Adrenal gland (tissue), 9 donors: ENCODE measurements at regions not wholly inside any gene's neighbourhood (a gene's known extent, or its start where the extent isn't known, plus 50 kb on each side); places are given as distances from the start of the nearest gene placed in this dataset.

Source experiments
- DNase-seq, 7 donors: peaks; one replicate each; pipeline ENCODE4 v3.0.0-alpha.2; 2019 to 2020
- H3K27ac ChIP-seq, 5 donors: fragments of 200-600 bp; sonication (generic) in 4 of 5; 1 replicate in 3 of 5; 2 replicates in 2 of 5; pipeline versions ENCODE4 v1.5.1 to v1.8.0; 2016 to 2020; ENCODE audit warnings: mild to moderate bottlenecking in 1 of 5
- H3K27me3 ChIP-seq: fragments of 200-600 bp; 2 replicates; pipeline ENCODE4 v1.8.0; 2021
- H3K36me3 ChIP-seq, 2 donors: fragments of 200-600 bp; replicated peaks in 1 of 2; 1 replicate in 1 of 2; 2 replicates in 1 of 2; pipeline versions ENCODE4 v1.5.1 to v1.8.0; 2018 to 2022
- H3K4me1 ChIP-seq, 2 donors: fragments of 200-600 bp; replicated peaks in 1 of 2; 1 replicate in 1 of 2; 2 replicates in 1 of 2; pipeline versions ENCODE4 v1.5.1 to v1.8.0; 2018 to 2021
- H3K4me3 ChIP-seq, 4 donors: fragments of 200-600 bp; sonication (generic) in 3 of 4; one replicate each; pipeline ENCODE4 v1.5.1; 2016 to 2018
- H3K9me3 ChIP-seq, 3 donors: fragments of 200-600 bp; sonication (generic) in 1 of 3; replicated peaks in 1 of 3; 1 replicate in 2 of 3; 2 replicates in 1 of 3; pipeline versions ENCODE4 v1.5.1 to v1.8.0; 2016 to 2021
- CTCF ChIP-seq, 6 experiments: fragments of 450-650 bp in 4 of 6; fragments of 200-600 bp in 2 of 6; sonication (generic) in 1 of 6; IDR thresholded peaks; 1 replicate in 5 of 6; 2 replicates in 1 of 6; pipeline versions ENCODE4 v1.5.1 to v1.8.0; 2016 to 2021; ENCODE audit warnings: antibody characterized with exemption in 6 of 6, mild to moderate bottlenecking in 2 of 6, moderate library complexity in 1 of 6
- POLR2A ChIP-seq, 2 donors: fragments of 450-650 bp; IDR thresholded peaks; one replicate each; pipeline ENCODE4 v1.6.1; 2017; ENCODE audit warnings: antibody characterized with exemption in 2 of 2, mild to moderate bottlenecking in 2 of 2, moderate library complexity in 1 of 2
- WGBS, 4 donors: extraction: QIAGEN DNeasy Blood & Tissue Kit in 2 of 4; methylation state at CpG; one replicate each; pipeline versions ENCODE4 v1.1.5 to v1.1.7; 2013 to 2017; 5-methylcytosine and 5-hydroxymethylcytosine counted together
- intact Hi-C, 2 donors: fragments of 100-400 bp; cut with DNase I; formaldehyde crosslinking; loops; one replicate each; pipeline versions ENCODE4 v1.14.1 to v1.15.0; 2022 to 2023
- donor health status: healthy with polysubstance abuse.
- donor health status: Bipolar disorder and iron deficiency.
- donor health status: DM: yes; HTN: yes; CAD: no.
- donor health status: DM: no; HTN: no; CAD: no.
- donor health status: DM: no; HTN: no; CAD: no.

- Histone ChIP-seq H3K4me3 (no peak overlapping the region), H3K4me1 (no peaks in the 10 kb centered on the region), H3K27ac (no peak overlapping the region), H3K36me3 (no peaks in the 10 kb centered on the region), H3K27me3 (no peaks in the 10 kb centered on the region), H3K9me3 (no peaks in the 10 kb centered on the region)
- WGBS, 4 donors: 78 to 91% (median 86%) methylated on average over 2 of the region's 2 CpGs
- DNase-seq: no peak
- no peak for TF ChIP-seq CTCF (IDR thresholded peaks at IDR 0.05)
- TF ChIP-seq POLR2A (IDR thresholded peaks at IDR 0.05): no peak
- intact Hi-C loops: no loop called here
Observed at GRCh38 chr11:16421826-16422225, 65.5 kb upstream of the SOX6 start.

- H3K27ac ChIP-seq: no peak overlapping the region
- WGBS, 4 donors: 82 to 90% (median 86%) methylated on average over 5 of the region's 5 CpGs
- no peaks in the 10 kb centered on the region for H3K4me1 ChIP-seq
- DNase-seq: no peak
- intact Hi-C loops: no loop called here
- H3K9me3 ChIP-seq: no peaks in the 10 kb centered on the region
- no peak overlapping the region for H3K4me3 ChIP-seq
- TF ChIP-seq CTCF (IDR thresholded peaks at IDR 0.05) (no peak), POLR2A (IDR thresholded peaks at IDR 0.05) (no peak)
- no peaks in the 10 kb centered on the region for H3K36me3 ChIP-seq
- H3K27me3 ChIP-seq: no peaks in the 10 kb centered on the region
Observed at GRCh38 chr11:16418428-16419097, 62.2 kb upstream of the SOX6 start.

GRCh38 chr11:16412525-16413172, 56.3 kb upstream of the SOX6 start:
- TF ChIP-seq CTCF (IDR thresholded peaks at IDR 0.05) (no peak), POLR2A (IDR thresholded peaks at IDR 0.05) (no peak)
- no peak overlapping the region for H3K27ac ChIP-seq
- WGBS, 4 donors: 59 to 76% (median 68%) methylated on average over 1 of the region's 1 CpG
- H3K36me3 ChIP-seq: no peaks in the 10 kb centered on the region
- no peaks in the 10 kb centered on the region for H3K27me3 ChIP-seq
- intact Hi-C loops: no loop called here
- H3K4me3 ChIP-seq: no peak overlapping the region
- no peak for DNase-seq
- H3K9me3 ChIP-seq: no peaks in the 10 kb centered on the region
- H3K4me1 ChIP-seq: no peaks in the 10 kb centered on the region

GRCh38 chr11:16410479-16410878, 54.1 kb upstream of the SOX6 start:
- no peaks in the 10 kb centered on the region for H3K4me1 ChIP-seq
- TF ChIP-seq CTCF (IDR thresholded peaks at IDR 0.05): no peak
- no peak for TF ChIP-seq POLR2A (IDR thresholded peaks at IDR 0.05)
- intact Hi-C loops: no loop called here
- H3K27me3 ChIP-seq: no peaks in the 10 kb centered on the region
- no peaks in the 10 kb centered on the region for H3K36me3 ChIP-seq
- no peaks in the 10 kb centered on the region for H3K9me3 ChIP-seq
- no peak for DNase-seq
- H3K4me3 ChIP-seq: no peak overlapping the region
- H3K27ac ChIP-seq: no peak overlapping the region
- 86 to 91% (median 89%) methylated on average over 5 of the region's 5 CpGs for WGBS, 4 donors
